NT2/D1 (cell line): ENCODE measurements at regions not wholly inside any gene's neighbourhood (a gene's known extent, or its start where the extent isn't known, plus 50 kb on each side); places are given as distances from the start of the nearest gene placed in this dataset.

Experiments
- SUZ12 ChIP-seq: IDR thresholded peaks from 2 replicates; pipeline ENCODE4 v1.6.1; 2011; ENCODE audit not compliant: insufficient read length, insufficient read depth; ENCODE audit errors: extremely low read depth
- YY1 ChIP-seq: IDR thresholded peaks from 2 replicates; pipeline ENCODE4 v1.6.1; 2011; ENCODE audit not compliant: insufficient read length, insufficient read depth
- ZNF274 ChIP-seq: IDR thresholded peaks from 2 replicates; pipeline ENCODE4 v1.6.1; 2011; ENCODE audit warnings: mild to moderate bottlenecking, low read depth, low read length

GRCh38 chr21:43308101-43308814 lies 118.7 kb downstream of the SIK1 start:
- TF ChIP-seq SUZ12 (no peak), YY1 (no peak), ZNF274 (no peak)
